Left lung (tissue), 4 donors: ENCODE measurements at regions not wholly inside any gene's neighbourhood (a gene's known extent, or its start where the extent isn't known, plus 50 kb on each side); places are given as distances from the start of the nearest gene placed in this dataset.

Experiments
- ATAC-seq: fragments of 200-7000 bp; cut with Tn5 transposase; one replicate; pipeline ENCODE4 v1.9.1; 2020; ENCODE audit warnings: moderate library complexity
- DNase-seq, 4 donors: peaks; one replicate each; pipeline ENCODE4 v3.0.0-alpha.2; 2013 to 2020
- H3K27ac ChIP-seq, 2 donors: fragments of 200-600 bp; sonication (generic) in 1 of 2; one replicate each; pipeline versions ENCODE4 v1.5.0 to v1.8.0; 2020 to 2021
- H3K27me3 ChIP-seq, 2 donors: fragments of 200-600 bp; sonication (generic) in 1 of 2; one replicate each; pipeline versions ENCODE4 v1.5.0 to v1.8.0; 2020 to 2021
- H3K36me3 ChIP-seq, 2 donors: fragments of 200-600 bp; sonication (generic) in 1 of 2; one replicate each; pipeline versions ENCODE4 v1.5.0 to v1.8.0; 2020 to 2021
- H3K4me1 ChIP-seq, 2 donors: fragments of 200-600 bp; one replicate each; pipeline ENCODE4 v1.8.0; 2021
- H3K4me3 ChIP-seq, 2 donors: fragments of 200-600 bp; sonication (generic) in 1 of 2; one replicate each; pipeline versions ENCODE4 v1.5.0 to v1.8.0; 2020 to 2021; ENCODE audit warnings: mild to moderate bottlenecking in 1 of 2
- H3K9me3 ChIP-seq, 2 donors: fragments of 200-600 bp; sonication (generic) in 1 of 2; one replicate each; pipeline versions ENCODE4 v1.5.0 to v1.8.0; 2020 to 2021
- intact Hi-C, 2 donors: fragments of 100-400 bp; cut with DNase I; formaldehyde crosslinking; loops; one replicate each; pipeline versions ENCODE4 v1.11.2 to v1.14.2; 2022
- TF ChIP-seq, protein P1 (sequence below), 2 donors: fragments of 200-600 bp; sonication (generic) in 1 of 2; IDR thresholded peaks; one replicate each; pipeline versions ENCODE4 v1.5.0 to v1.8.0; 2021; ENCODE audit warnings: antibody characterized with exemption in 2 of 2
- donor health status: DM: no; HTN: yes; CAD: no.
- donor health status: DM: no; HTN: no; CAD: no.

GRCh38 chr2:149735237-149735958 lies 147.8 kb upstream of the MMADHC start:
- H3K9me3 ChIP-seq = no peaks in the 10 kb centered on the region
- H3K4me1 ChIP-seq = no peaks in the 10 kb centered on the region
- H3K36me3 ChIP-seq = no peaks in the 10 kb centered on the region
- peak in 1 of 4 donors; percentile 57 for DNase-seq
- no peaks in the 10 kb centered on the region for H3K27me3 ChIP-seq
- no peak for ATAC-seq
- H3K27ac ChIP-seq = no peak overlapping the region
- TF ChIP-seq, protein P1, sequence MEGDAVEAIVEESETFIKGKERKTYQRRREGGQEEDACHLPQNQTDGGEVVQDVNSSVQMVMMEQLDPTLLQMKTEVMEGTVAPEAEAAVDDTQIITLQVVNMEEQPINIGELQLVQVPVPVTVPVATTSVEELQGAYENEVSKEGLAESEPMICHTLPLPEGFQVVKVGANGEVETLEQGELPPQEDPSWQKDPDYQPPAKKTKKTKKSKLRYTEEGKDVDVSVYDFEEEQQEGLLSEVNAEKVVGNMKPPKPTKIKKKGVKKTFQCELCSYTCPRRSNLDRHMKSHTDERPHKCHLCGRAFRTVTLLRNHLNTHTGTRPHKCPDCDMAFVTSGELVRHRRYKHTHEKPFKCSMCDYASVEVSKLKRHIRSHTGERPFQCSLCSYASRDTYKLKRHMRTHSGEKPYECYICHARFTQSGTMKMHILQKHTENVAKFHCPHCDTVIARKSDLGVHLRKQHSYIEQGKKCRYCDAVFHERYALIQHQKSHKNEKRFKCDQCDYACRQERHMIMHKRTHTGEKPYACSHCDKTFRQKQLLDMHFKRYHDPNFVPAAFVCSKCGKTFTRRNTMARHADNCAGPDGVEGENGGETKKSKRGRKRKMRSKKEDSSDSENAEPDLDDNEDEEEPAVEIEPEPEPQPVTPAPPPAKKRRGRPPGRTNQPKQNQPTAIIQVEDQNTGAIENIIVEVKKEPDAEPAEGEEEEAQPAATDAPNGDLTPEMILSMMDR (IDR thresholded peaks at IDR 0.05) = no peak
- H3K4me3 ChIP-seq = no peak overlapping the region
- intact Hi-C loops = no loop called here

DNA sequence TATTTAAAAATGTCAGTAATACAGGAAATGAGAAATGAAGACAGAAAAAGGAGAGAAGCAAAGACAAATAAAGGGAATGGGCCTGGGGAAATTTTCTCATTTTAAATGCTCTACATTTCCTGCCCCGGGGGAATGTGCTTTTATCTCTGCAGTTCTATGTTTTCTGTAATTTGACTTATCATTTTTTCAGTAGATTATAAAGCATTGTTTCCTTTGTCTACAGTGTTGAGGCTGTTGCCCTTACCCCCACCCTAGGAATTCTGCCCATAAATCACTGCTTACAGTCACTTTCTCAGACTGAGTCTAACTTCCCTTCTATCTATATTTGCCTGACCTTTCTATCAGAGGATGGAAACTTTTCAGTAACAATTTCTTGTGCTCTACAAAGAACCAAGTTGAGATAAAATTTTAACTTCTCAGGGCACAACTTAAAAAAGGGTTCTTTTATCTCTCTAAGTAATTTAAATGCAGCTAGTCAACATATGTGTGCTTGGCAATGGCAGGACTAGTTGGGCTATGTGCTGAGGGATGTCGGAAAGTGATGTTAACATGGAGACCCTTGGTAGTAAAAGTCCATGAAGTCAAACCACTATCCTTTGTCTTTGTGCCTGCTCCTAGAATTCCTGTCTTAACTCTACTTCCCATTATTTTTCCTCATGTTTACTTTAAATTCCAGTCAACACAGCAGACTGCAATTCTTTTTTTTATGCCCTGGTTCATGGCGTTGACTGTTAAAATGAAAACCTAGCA lies 146.5 kb upstream of the MMADHC start:
- Histone ChIP-seq H3K4me1 (no peaks in the 10 kb centered on the region), H3K27ac (no peak overlapping the region), H3K4me3 (no peak overlapping the region), H3K27me3 (no peaks in the 10 kb centered on the region), H3K9me3 (no peaks in the 10 kb centered on the region), H3K36me3 (no peaks in the 10 kb centered on the region)
- intact Hi-C loops = no loop called here
- ATAC-seq (no peak), DNase-seq (no peak)
- TF ChIP-seq, protein P1 (IDR thresholded peaks at IDR 0.05) = no peak

DNA sequence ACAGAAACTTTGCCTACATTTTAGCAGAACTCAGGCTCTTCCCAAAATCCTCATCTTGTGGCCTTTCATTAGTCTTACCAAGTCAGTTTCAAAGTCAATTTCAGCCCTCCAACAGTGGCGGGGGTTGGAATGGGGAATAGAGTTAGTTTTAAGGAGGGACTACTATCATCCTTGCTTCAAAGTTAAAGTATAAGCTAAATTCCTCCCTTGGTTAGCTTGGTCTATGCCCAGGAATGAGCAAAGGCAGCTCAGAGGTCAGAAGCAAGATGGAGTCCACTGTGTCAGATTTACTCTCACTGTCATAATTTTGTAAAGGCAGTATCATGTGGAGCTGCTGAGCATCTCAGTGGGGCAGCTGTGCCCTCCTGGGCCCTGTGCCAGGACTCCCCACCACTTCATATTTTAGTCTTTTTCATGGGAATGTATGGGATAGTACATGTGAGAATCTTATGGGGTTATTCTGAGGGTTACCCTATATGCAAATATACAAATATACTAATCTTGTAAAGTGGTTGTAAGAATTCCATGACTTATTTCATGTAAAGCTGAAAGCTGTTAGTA lies 145.2 kb upstream of the MMADHC start:
- Histone ChIP-seq H3K27me3 (no peaks in the 10 kb centered on the region), H3K27ac (no peak overlapping the region), H3K4me1 (no peaks in the 10 kb centered on the region), H3K4me3 (no peak overlapping the region), H3K36me3 (no peaks in the 10 kb centered on the region), H3K9me3 (no peaks in the 10 kb centered on the region)
- DNase-seq (no peak), ATAC-seq (no peak)
- TF ChIP-seq, protein P1 (IDR thresholded peaks at IDR 0.05) = no peak
- intact Hi-C loops = no loop called here

DNA sequence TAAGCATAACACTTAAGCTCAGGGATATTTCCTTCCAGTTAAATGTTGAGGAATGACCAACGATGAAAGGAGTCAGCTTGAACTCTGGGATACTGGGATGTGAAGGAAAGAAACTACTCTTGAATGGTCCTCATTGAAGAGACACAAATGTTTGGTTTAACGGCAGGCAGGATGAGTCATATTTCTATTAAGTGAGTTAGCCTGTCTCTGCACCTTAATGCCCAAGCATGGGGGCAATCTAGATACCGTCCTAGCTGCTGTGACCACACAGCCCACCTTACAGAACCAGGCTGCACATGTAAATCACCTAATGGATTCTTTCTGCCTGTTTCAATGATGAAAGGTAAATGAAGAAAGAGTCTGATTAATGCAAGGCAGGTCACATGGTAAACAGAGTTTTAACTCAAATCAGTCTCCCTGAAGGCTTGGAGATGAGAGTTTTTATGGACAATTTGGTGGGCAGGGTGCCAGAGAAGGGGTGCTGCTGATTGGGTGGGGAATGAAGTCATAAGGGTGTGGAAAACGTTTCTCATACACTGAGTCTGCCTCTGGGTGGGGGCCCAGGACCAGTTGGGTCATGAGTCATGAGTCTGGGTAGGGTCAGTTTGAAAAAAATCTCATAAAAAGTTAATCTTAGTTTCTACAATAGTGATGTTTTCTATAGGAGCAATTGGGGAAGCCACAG lies 144.6 kb upstream of the MMADHC start:
- H3K4me1 ChIP-seq = no peaks in the 10 kb centered on the region
- TF ChIP-seq, protein P1 (IDR thresholded peaks at IDR 0.05) = no peak
- ATAC-seq (no peak), DNase-seq (no peak)
- no peaks in the 10 kb centered on the region for H3K27me3 ChIP-seq
- intact Hi-C loops = no loop called here
- no peak overlapping the region for H3K27ac ChIP-seq
- H3K9me3 ChIP-seq = no peaks in the 10 kb centered on the region
- no peaks in the 10 kb centered on the region for H3K36me3 ChIP-seq
- H3K4me3 ChIP-seq = no peak overlapping the region

DNA sequence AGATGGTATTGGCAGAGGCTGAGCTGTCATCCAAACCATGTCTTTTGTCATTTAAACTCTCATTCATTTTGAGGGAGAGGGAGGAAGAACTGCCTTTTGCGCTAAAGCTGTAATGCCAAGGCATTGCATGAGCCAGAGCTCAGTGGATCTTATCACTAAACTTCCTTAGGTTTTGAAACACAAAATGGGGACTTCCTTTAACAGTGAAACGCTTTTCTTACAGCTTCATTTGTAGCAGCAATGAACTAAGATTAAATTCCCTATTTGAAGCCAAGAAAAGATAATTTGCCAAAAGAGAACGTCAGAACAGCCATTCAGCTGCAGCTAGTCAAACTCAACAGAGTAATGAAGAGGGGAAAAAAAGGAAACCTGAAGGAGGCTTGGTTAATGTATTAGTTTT lies 143.5 kb upstream of the MMADHC start:
- Histone ChIP-seq H3K4me3 (no peak overlapping the region), H3K4me1 (no peaks in the 10 kb centered on the region), H3K27ac (no peak overlapping the region), H3K9me3 (no peaks in the 10 kb centered on the region), H3K27me3 (no peaks in the 10 kb centered on the region), H3K36me3 (no peaks in the 10 kb centered on the region)
- no peak for ATAC-seq
- DNase-seq = peak in 2 of 4 donors; percentile 51 to 79
- intact Hi-C loops = no loop called here
- TF ChIP-seq, protein P1 (IDR thresholded peaks at IDR 0.05) = no peak
